AG04450 (cell line): ENCODE measurements at regions not wholly inside any gene's neighbourhood (a gene's known extent, or its start where the extent isn't known, plus 50 kb on each side); places are given as distances from the start of the nearest gene placed in this dataset.
"Not testable (repeated sequence)": the region's sequence is repeated elsewhere in the genome, so short reads cannot be mapped to it uniquely, and the experiment has no call there.

ENCODE experiments used
- CTCF ChIA-PET: fragments of 300-600, 350-600 bp; formaldehyde crosslinking; extraction: SDS; loops from one replicate; lab custom pipeline; 2022; ENCODE audit warnings: antibody characterized with exemption, inconsistent platforms; lab: Charles Lee
- POLR2A ChIA-PET: fragments of 350-600 bp; formaldehyde crosslinking; extraction: SDS; loops from one replicate; lab custom pipeline; 2021; ENCODE audit warnings: antibody characterized with exemption, inconsistent platforms; lab: Yijun Ruan, JAX
- DNase-seq: peaks from one replicate; pipeline ENCODE4 v3.0.0-alpha.2; 2011; ENCODE audit warnings: low read depth, low spot score
- H3K27ac ChIP-seq: one replicate; pipeline ENCODE4 v1.5.1; 2012; ENCODE audit warnings: low read depth, low read length, control low read depth
- H3K27me3 ChIP-seq: one replicate; pipeline ENCODE4 v1.6.0; 2012; ENCODE audit warnings: low read length; ENCODE audit not compliant: control insufficient read depth, insufficient read depth
- H3K4me3 ChIP-seq: 2 replicates; pipeline ENCODE4 v1.5.1; 2011; ENCODE audit warnings: mild to moderate bottlenecking, low read depth, low read length, control low read depth
- H3K9me3 ChIP-seq: 2 replicates; pipeline ENCODE4 v1.5.1; 2012; ENCODE audit warnings: low read length; ENCODE audit not compliant: control insufficient read depth, insufficient read depth
- TF ChIP-seq, protein P1 (sequence below): IDR thresholded peaks from 2 replicates; pipeline ENCODE4 v1.5.1; 2011; ENCODE audit warnings: low read depth, low read length, control low read depth, inconsistent platforms

- TF ChIP-seq, protein P1, sequence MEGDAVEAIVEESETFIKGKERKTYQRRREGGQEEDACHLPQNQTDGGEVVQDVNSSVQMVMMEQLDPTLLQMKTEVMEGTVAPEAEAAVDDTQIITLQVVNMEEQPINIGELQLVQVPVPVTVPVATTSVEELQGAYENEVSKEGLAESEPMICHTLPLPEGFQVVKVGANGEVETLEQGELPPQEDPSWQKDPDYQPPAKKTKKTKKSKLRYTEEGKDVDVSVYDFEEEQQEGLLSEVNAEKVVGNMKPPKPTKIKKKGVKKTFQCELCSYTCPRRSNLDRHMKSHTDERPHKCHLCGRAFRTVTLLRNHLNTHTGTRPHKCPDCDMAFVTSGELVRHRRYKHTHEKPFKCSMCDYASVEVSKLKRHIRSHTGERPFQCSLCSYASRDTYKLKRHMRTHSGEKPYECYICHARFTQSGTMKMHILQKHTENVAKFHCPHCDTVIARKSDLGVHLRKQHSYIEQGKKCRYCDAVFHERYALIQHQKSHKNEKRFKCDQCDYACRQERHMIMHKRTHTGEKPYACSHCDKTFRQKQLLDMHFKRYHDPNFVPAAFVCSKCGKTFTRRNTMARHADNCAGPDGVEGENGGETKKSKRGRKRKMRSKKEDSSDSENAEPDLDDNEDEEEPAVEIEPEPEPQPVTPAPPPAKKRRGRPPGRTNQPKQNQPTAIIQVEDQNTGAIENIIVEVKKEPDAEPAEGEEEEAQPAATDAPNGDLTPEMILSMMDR, result no peak
Measured at GRCh38 chr3:82561784-82562183, 800.3 kb upstream of the GBE1 start.

DNA sequence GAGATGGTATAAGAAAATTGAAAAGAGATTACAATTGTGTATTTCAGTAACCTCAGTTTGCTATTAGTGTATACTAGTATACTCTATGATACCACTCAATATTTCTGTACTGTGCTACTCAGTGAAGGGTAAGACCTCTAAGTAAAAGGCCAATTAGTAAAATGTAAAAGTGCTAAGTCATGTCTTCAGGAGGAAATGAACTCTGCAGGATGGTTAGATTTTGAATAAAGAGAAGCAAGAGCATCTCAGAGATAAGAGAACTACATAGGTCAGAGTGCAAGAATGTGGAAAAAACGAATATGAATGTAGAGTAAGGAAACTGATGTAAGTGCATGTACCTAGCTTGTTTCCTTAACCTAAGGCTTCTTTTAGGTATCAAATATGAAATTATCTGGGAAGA is 796.6 kb upstream of the GBE1 start:
- ChIA-PET POLR2A (no interaction called here), CTCF (no interaction called here)
- TF ChIP-seq, protein P1, result no peak
- no peak for DNase-seq
- no peaks in the 10 kb centered on the region for H3K27me3 ChIP-seq
- no peak overlapping the region for H3K4me3 ChIP-seq
- H3K9me3 ChIP-seq, result no peaks in the 10 kb centered on the region; the same call in 1 of the 2 replicates
- no peak overlapping the region for H3K27ac ChIP-seq

More at GRCh38 chr3:82561784-82562183, 800.3 kb upstream of the GBE1 start:
- Histone ChIP-seq H3K27ac (no peak overlapping the region), H3K27me3 (no peaks in the 10 kb centered on the region), H3K9me3 (peaks cover 6% of the 10 kb centered on the region), H3K4me3 (no peak overlapping the region)
- ChIA-PET POLR2A (no interaction called here), CTCF (no interaction called here)
- no peak for DNase-seq

GRCh38 chr3:82556113-82556512 is 794.7 kb upstream of the GBE1 start:
- TF ChIP-seq, protein P1, result no peak
- no peak for DNase-seq
- no peak overlapping the region for H3K27ac ChIP-seq
- POLR2A ChIA-PET, result no interaction called here
- no peak overlapping the region for H3K4me3 ChIP-seq
- CTCF ChIA-PET, result no interaction called here
- H3K27me3 ChIP-seq, result no peaks in the 10 kb centered on the region
- H3K9me3 ChIP-seq, result no peaks in the 10 kb centered on the region

GRCh38 chr3:82542556-82542955 is 781.1 kb upstream of the GBE1 start:
- H3K27me3 ChIP-seq, H3K9me3 ChIP-seq, DNase-seq, CTCF ChIA-PET, POLR2A ChIA-PET, H3K27ac ChIP-seq, H3K4me3 ChIP-seq: not testable (repeated sequence)

DNA sequence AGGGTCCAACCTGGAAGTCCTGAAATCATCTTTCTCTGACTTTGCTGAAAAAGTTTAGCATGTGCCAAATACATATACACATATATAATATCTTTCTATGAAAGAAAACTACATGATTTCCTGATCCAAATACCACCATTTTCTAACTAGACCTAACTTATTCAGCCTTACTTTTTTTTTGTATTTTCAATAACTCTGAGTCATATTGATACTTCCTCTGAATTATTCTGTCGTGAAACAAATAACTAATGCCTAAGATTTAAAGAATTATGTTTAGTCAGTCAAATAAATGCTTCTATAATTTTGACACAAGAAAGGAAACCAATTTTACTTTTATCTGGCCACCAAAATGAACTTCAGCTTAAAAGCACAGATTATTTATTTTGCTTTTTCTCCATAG is 760.2 kb upstream of the GBE1 start:
- H3K27me3 ChIP-seq, result no peaks in the 10 kb centered on the region
- ChIA-PET CTCF (no interaction called here), POLR2A (no interaction called here)
- H3K27ac ChIP-seq, result no peak overlapping the region
- DNase-seq, result no peak
- no peak overlapping the region for H3K4me3 ChIP-seq
- peaks cover 2% of the 10 kb centered on the region; the same call in 1 of the 2 replicates for H3K9me3 ChIP-seq
- TF ChIP-seq, protein P1, result no peak

- H3K9me3 ChIP-seq, result peaks cover 2% of the 10 kb centered on the region; the same call in 1 of the 2 replicates
- TF ChIP-seq, protein P1, result no peak
- no peak for DNase-seq
- no peak overlapping the region for H3K4me3 ChIP-seq
- H3K27me3 ChIP-seq, result no peaks in the 10 kb centered on the region
- POLR2A ChIA-PET, result no interaction called here
- no peak overlapping the region for H3K27ac ChIP-seq
- CTCF ChIA-PET, result no interaction called here
Measured at GRCh38 chr3:82520846-82521245, 759.4 kb upstream of the GBE1 start.
